ENCODE measurements at regions not wholly inside any gene's neighbourhood (a gene's known extent, or its start where the extent isn't known, plus 50 kb on each side); places are given as distances from the start of the nearest gene placed in this dataset.

DNA sequence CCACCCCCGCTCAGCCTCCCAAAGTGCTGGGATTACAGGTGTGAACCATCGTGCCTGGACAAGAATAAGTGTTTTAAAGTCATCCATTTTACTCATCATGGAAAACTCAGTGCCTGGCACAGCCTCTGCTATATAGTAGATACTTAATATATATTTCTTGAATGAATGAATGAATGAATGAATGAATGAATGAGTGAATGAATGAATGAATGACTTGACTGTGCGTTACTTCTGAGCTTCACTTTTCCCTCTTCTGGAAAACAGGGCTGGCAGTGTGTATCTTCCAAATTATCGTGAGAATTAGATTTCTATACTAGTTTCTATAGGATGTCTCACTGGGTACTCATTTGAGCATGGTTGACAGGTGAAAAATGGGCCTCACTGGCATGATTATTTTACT is 307.3 kb upstream of the ERCC4 start:
- TF ChIP-seq, protein P1, sequence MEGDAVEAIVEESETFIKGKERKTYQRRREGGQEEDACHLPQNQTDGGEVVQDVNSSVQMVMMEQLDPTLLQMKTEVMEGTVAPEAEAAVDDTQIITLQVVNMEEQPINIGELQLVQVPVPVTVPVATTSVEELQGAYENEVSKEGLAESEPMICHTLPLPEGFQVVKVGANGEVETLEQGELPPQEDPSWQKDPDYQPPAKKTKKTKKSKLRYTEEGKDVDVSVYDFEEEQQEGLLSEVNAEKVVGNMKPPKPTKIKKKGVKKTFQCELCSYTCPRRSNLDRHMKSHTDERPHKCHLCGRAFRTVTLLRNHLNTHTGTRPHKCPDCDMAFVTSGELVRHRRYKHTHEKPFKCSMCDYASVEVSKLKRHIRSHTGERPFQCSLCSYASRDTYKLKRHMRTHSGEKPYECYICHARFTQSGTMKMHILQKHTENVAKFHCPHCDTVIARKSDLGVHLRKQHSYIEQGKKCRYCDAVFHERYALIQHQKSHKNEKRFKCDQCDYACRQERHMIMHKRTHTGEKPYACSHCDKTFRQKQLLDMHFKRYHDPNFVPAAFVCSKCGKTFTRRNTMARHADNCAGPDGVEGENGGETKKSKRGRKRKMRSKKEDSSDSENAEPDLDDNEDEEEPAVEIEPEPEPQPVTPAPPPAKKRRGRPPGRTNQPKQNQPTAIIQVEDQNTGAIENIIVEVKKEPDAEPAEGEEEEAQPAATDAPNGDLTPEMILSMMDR (IDR thresholded peaks at IDR 0.05), result no peak
- Mint-ChIP-seq H3K4me3 (no peak overlapping the region), H3K36me3 (ENCODE audit: low read depth) (no peaks in the 10 kb centered on the region), H3K27ac (no peak overlapping the region), H3K4me1 (peaks cover 8% of the 10 kb centered on the region), H3K9me3 (no peaks in the 10 kb centered on the region), H3K27me3 (ENCODE audit: low read depth, poor library complexity) (no peaks in the 10 kb centered on the region)
- DNase-seq, result no peak

DNA sequence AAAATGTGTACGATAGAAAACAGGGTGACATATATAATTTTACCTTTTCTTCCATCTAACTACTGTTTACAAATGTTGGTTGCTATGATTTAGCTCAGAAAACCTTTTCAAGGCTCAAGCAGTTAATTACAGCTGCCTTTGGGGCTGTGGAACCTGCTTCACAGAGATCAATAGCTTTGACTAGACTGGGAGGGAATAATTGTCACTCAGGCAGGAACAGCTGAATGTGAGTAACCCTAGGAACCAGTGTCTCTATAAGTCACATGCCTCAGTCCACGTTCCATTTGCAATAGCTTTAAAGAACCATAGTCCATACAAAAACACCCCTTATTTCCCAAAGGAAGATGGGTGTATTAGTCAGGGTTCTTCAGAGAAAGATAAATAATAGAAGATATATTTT is 306.8 kb upstream of the ERCC4 start:
- H3K27ac Mint-ChIP-seq, result no peak overlapping the region
- DNase-seq, result no peak
- H3K36me3 Mint-ChIP-seq (ENCODE audit: low read depth), result no peaks in the 10 kb centered on the region
- H3K27me3 Mint-ChIP-seq (ENCODE audit: low read depth, poor library complexity), result no peaks in the 10 kb centered on the region
- H3K9me3 Mint-ChIP-seq, result no peaks in the 10 kb centered on the region
- peaks cover 8% of the 10 kb centered on the region for H3K4me1 Mint-ChIP-seq
- TF ChIP-seq, protein P1 (IDR thresholded peaks at IDR 0.05), result no peak
- H3K4me3 Mint-ChIP-seq, result no peak overlapping the region

DNA sequence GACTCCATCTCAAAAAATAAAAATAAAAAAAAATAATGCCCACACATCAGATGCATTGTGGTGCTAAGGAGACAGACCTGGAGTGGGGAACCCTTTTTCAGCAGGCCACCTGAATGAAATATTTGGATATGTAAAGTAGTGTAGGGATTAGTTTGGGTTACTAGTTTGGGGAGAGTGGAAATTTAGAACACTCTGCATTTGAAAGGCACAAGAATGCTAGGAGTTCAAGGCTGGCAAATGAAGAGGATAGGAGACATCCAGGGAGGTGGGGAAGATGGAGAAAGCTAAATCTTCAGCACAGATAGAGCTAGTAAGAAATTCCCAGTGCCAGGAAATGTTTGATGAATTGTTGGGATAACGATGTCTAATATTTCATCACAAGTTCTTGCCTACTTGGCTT is 298.3 kb upstream of the ERCC4 start:
- Mint-ChIP-seq H3K27ac (no peak overlapping the region), H3K27me3 (ENCODE audit: low read depth, poor library complexity) (no peaks in the 10 kb centered on the region), H3K36me3 (ENCODE audit: low read depth) (no peaks in the 10 kb centered on the region), H3K9me3 (peaks cover 5% of the 10 kb centered on the region), H3K4me3 (no peak overlapping the region), H3K4me1 (no peaks in the 10 kb centered on the region)
- TF ChIP-seq, protein P1 (IDR thresholded peaks at IDR 0.05), result no peak
- no peak for DNase-seq

DNA sequence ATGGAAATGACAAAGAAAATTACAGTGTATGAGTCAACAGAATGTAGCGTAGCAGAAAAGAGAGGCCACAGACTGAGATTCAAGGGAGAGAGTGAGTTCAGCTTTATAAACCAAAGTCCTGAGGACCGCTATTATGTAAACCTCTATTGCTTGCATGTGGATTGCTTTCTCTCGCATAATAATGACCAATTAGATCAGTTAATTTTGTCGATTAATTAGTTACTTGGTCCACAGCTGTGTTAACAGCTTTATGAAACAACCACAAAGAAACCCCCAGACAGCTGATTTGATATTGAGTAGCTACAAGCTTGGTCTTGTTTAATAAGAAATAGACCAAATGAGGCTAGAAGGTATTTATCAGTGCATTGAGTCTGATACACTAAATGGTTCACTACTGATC is 291.8 kb upstream of the ERCC4 start:
- TF ChIP-seq, protein P1 (IDR thresholded peaks at IDR 0.05), result no peak
- no peak overlapping the region for H3K27ac Mint-ChIP-seq

DNA sequence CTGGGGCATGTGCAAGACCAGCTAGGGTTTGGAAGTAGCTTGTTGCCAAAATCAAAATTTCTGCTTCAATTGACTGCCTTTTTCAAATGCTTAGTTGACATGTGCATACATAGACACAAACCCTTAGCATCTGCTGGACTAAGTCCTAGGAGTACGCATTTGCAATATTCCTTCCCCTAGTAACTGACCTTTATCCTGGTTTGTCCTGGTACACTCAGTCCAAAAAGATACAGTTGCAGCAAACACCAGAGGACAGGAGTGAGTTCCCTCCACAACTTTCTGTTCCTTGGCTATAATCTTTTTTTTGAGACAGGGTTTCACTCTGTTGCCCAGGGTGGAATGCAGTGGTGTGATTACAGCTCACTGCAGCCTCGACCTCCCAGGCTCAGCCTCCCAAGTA is 290.2 kb upstream of the ERCC4 start:
- Mint-ChIP-seq H3K4me3 (no peak overlapping the region), H3K36me3 (ENCODE audit: low read depth) (no peaks in the 10 kb centered on the region), H3K9me3 (peaks cover 12% of the 10 kb centered on the region), H3K27me3 (ENCODE audit: low read depth, poor library complexity) (no peaks in the 10 kb centered on the region), H3K27ac (no peak overlapping the region), H3K4me1 (no peaks in the 10 kb centered on the region)
- no peak for DNase-seq
- TF ChIP-seq, protein P1 (IDR thresholded peaks at IDR 0.05), result no peak

More for the DNA sequence above, 291.8 kb upstream of the ERCC4 start:
- no peaks in the 10 kb centered on the region for H3K4me1 Mint-ChIP-seq
- no peaks in the 10 kb centered on the region for H3K36me3 Mint-ChIP-seq (ENCODE audit: low read depth)
- no peak for DNase-seq
- H3K27me3 Mint-ChIP-seq (ENCODE audit: low read depth, poor library complexity), result no peaks in the 10 kb centered on the region
- peaks cover 6% of the 10 kb centered on the region for H3K9me3 Mint-ChIP-seq
- H3K4me3 Mint-ChIP-seq, result no peak overlapping the region

DNA sequence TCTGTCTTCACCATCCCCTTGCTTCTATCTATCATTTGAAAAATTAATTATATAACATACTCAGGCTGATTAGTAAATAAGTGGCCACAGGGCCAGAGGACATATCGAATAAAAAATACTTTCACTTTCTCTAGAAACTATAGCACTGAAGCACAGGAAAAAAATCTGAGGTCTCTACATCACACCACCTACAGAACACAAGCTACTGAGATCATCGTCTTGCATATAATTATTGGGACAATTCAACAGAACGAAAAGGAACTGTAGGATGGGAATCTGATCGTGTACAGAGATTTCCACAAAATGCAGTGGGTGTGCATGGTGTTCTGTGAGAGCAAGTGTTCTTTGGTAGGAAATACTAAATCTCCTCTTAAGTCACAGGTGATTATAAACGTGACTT is 289.6 kb upstream of the ERCC4 start:
- H3K27ac Mint-ChIP-seq, result no peak overlapping the region
- peaks cover 12% of the 10 kb centered on the region for H3K9me3 Mint-ChIP-seq
- H3K4me3 Mint-ChIP-seq, result no peak overlapping the region
- H3K27me3 Mint-ChIP-seq (ENCODE audit: low read depth, poor library complexity), result no peaks in the 10 kb centered on the region
- DNase-seq, result no peak
- TF ChIP-seq, protein P1 (IDR thresholded peaks at IDR 0.05), result no peak
- no peaks in the 10 kb centered on the region for H3K4me1 Mint-ChIP-seq
- no peaks in the 10 kb centered on the region for H3K36me3 Mint-ChIP-seq (ENCODE audit: low read depth)
